Esophagus muscularis mucosa (tissue), 4 donors: ENCODE measurements at regions not wholly inside any gene's neighbourhood (a gene's known extent, or its start where the extent isn't known, plus 50 kb on each side); places are given as distances from the start of the nearest gene placed in this dataset.
A peak's percentile ranks its signal among the peaks of the same experiment; 100 is the strongest.

ENCODE experiments used
- DNase-seq: peaks from one replicate; pipeline ENCODE4 v3.0.0-alpha.2; 2017; ENCODE audit errors: extremely low spot score
- H3K27ac ChIP-seq, 4 donors: fragments of 200-600 bp; sonication (generic); replicated peaks in 1 of 4; 1 replicate in 3 of 4; 2 replicates in 1 of 4; pipeline ENCODE4 v1.5.1; 2016 to 2019; ENCODE audit warnings: mild to moderate bottlenecking in 1 of 4
- H3K27me3 ChIP-seq, 4 donors: fragments of 200-600 bp; sonication (generic); one replicate each; pipeline versions ENCODE4 v1.5.1 to v1.6.0; 2016 to 2019
- H3K36me3 ChIP-seq, 4 donors: fragments of 200-600 bp; sonication (generic); one replicate each; pipeline ENCODE4 v1.5.1; 2016 to 2019
- H3K4me1 ChIP-seq, 4 donors: fragments of 200-600 bp; sonication (generic); one replicate each; pipeline ENCODE4 v1.5.1; 2016 to 2019
- H3K4me3 ChIP-seq, 4 donors: fragments of 200-600 bp; sonication (generic); 1 replicate in 2 of 4; 2 replicates in 2 of 4; pipeline ENCODE4 v1.5.1; 2016 to 2019; ENCODE audit warnings: mild to moderate bottlenecking in 4 of 4, moderate library complexity in 1 of 4
- H3K9me3 ChIP-seq, 4 donors: fragments of 200-600 bp; sonication (generic); 1 replicate in 3 of 4; 2 replicates in 1 of 4; pipeline ENCODE4 v1.5.1; 2016 to 2019
- EP300 ChIP-seq: sonication (generic); formaldehyde crosslinking; IDR thresholded peaks from one replicate; pipeline ENCODE4 v1.6.1; 2017; ENCODE audit warnings: antibody characterized with exemption
- POLR2A ChIP-seq: fragments of 450-650 bp; IDR thresholded peaks from one replicate; pipeline ENCODE4 v1.6.1; 2017; ENCODE audit warnings: antibody characterized with exemption, moderate library complexity, mild to moderate bottlenecking, low read depth
- POLR2AphosphoS5 ChIP-seq, 2 donors: sonication (generic); formaldehyde crosslinking; IDR thresholded peaks; one replicate each; pipeline ENCODE4 v1.6.1; 2017; ENCODE audit warnings: antibody characterized with exemption in 2 of 2
- WGBS: methylation state at CpG from one replicate; pipeline ENCODE4 v1.1.5; 2018; 5-methylcytosine and 5-hydroxymethylcytosine counted together
- intact Hi-C: fragments of 100-400 bp; cut with DNase I; formaldehyde crosslinking; loops from one replicate; pipeline ENCODE4 v1.15.1; 2023
- TF ChIP-seq, protein P1 (sequence below), 3 experiments: fragments of 200-600 bp in 2 of 3; fragments of 450-650 bp in 1 of 3; sonication (generic) in 2 of 3; IDR thresholded peaks; one replicate each; pipeline ENCODE4 v1.5.1; 2017 to 2019; ENCODE audit warnings: antibody characterized with exemption in 3 of 3, mild to moderate bottlenecking in 2 of 3, moderate library complexity in 1 of 3

DNA sequence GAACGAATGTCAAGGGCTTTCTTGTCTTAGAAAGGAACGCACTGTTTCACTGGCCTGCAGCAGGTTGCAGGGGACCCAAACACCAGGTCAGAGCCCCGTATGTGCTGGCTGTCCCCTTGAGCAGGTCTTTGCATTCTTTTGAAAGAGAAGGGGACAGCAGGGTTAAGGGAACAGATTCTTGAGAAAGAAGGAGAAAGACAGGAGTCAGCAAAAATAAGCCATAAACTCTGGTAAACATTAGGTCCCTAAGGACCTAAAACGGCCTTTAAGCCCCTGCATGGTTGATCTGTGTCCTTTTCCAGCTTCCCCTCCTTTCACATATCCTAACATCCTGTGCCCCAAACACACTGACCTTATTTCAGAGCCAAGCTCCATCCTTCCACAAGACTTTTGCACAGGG is 190.8 kb upstream of the ADRA1B start:
- H3K27me3 ChIP-seq, result peaks cover 0 to 8% (median 0%) of the 10 kb centered on the region in 4 donors
- no peak for TF ChIP-seq POLR2A
- no peak for TF ChIP-seq EP300
- TF ChIP-seq POLR2AphosphoS5 (IDR thresholded peaks at IDR 0.05), result no peak
- TF ChIP-seq, protein P1, sequence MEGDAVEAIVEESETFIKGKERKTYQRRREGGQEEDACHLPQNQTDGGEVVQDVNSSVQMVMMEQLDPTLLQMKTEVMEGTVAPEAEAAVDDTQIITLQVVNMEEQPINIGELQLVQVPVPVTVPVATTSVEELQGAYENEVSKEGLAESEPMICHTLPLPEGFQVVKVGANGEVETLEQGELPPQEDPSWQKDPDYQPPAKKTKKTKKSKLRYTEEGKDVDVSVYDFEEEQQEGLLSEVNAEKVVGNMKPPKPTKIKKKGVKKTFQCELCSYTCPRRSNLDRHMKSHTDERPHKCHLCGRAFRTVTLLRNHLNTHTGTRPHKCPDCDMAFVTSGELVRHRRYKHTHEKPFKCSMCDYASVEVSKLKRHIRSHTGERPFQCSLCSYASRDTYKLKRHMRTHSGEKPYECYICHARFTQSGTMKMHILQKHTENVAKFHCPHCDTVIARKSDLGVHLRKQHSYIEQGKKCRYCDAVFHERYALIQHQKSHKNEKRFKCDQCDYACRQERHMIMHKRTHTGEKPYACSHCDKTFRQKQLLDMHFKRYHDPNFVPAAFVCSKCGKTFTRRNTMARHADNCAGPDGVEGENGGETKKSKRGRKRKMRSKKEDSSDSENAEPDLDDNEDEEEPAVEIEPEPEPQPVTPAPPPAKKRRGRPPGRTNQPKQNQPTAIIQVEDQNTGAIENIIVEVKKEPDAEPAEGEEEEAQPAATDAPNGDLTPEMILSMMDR (IDR thresholded peaks at IDR 0.05), result no peak
- no peak overlapping the region for H3K27ac ChIP-seq
- no peaks in the 10 kb centered on the region for H3K4me1 ChIP-seq
- no peak overlapping the region for H3K4me3 ChIP-seq
- H3K9me3 ChIP-seq, result no peaks in the 10 kb centered on the region
- peak; percentile 64 for DNase-seq
- H3K36me3 ChIP-seq, result no peaks in the 10 kb centered on the region
- intact Hi-C loops, result no loop called here
- 64% methylated on average over 4 of the region's 4 CpGs for WGBS

DNA sequence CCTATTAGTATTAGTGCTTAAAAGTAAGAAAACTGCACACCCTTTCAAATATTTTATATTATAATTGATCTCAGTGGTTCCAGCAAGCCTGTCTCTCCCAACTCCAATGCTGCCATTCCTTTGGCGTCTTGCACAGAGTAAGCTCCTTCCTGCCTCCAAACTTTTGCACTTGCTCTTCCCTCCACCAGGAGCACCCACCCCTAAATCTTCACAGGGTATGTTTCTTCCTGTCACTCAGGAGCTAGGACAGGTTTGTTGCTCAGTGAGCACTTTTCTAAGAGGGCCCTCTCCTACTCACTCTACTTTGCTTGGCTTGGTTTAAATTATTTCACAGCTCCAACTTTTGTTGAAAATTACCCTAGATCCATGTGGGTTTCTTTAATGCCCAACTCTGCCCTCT is 189.1 kb upstream of the ADRA1B start:
- DNase-seq, result peak; percentile 45
- Histone ChIP-seq H3K27ac (no peak overlapping the region), H3K9me3 (no peaks in the 10 kb centered on the region), H3K27me3 (peaks cover 0 to 8% (median 0%) of the 10 kb centered on the region in 4 donors), H3K36me3 (no peaks in the 10 kb centered on the region), H3K4me1 (no peaks in the 10 kb centered on the region), H3K4me3 (no peak overlapping the region)
- TF ChIP-seq, protein P1 (IDR thresholded peaks at IDR 0.05), result no peak
- TF ChIP-seq POLR2AphosphoS5 (IDR thresholded peaks at IDR 0.05) (no peak), EP300 (no peak), POLR2A (no peak)
- WGBS, result 58% methylated on average over 1 of the region's 1 CpG
- intact Hi-C loops, result no loop called here

DNA sequence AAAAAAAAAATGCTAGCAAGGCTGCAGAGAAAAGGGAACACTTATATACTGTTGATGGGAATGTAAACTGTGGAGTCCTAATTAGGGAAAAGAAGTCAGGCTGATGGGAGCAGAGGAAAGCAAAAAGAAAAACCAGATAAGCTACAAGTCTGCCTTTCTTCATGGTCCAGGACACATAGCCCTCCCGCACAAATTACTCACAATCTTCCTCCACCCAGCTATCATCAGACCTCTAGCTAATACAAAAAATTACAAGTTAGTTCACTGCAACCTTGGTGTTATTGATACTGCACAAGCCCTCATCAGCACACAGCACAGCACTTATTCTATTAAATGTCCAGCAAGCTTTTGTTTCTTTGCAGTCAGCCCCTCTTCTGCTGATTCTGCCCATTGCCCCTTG is 186.0 kb upstream of the ADRA1B start:
- no peak for DNase-seq
- H3K4me1 ChIP-seq, result no peaks in the 10 kb centered on the region
- H3K36me3 ChIP-seq, result no peaks in the 10 kb centered on the region
- TF ChIP-seq POLR2AphosphoS5 (IDR thresholded peaks at IDR 0.05), result no peak
- no peak for TF ChIP-seq POLR2A
- H3K27ac ChIP-seq, result no peak overlapping the region
- WGBS, result 95% methylated on average over 1 of the region's 1 CpG
- H3K4me3 ChIP-seq, result no peak overlapping the region
- no peaks in the 10 kb centered on the region for H3K9me3 ChIP-seq
- peaks cover 0 to 10% (median 0%) of the 10 kb centered on the region in 4 donors for H3K27me3 ChIP-seq
- intact Hi-C loops, result no loop called here

DNA sequence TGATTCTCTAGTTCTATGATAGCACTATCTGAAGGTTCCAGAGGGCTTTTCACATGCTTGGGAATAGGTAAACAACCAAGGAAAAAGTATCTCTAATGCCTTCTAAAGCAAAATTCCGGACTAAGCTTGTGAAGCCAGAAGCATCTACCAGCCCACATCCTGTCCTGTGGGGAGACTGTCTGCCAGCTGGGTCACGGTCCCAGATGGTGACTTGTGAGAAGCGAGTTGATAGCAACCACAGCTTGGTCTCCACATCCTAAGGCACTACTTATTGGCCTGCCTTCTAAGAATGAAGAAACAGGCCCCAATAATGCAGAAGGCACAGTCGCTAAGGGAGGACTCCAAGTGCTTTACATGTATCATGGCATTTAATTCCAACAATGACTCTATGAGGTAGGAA is 184.1 kb upstream of the ADRA1B start:
- no peaks in the 10 kb centered on the region for H3K4me1 ChIP-seq
- DNase-seq, result peak; percentile 45
- no peak overlapping the region for H3K4me3 ChIP-seq
- no peaks in the 10 kb centered on the region for H3K9me3 ChIP-seq
- no peak for TF ChIP-seq POLR2AphosphoS5 (IDR thresholded peaks at IDR 0.05)
- no peak for TF ChIP-seq EP300
- no peak for TF ChIP-seq POLR2A
- TF ChIP-seq, protein P1 (IDR thresholded peaks at IDR 0.05), result no peak
- no peaks in the 10 kb centered on the region for H3K36me3 ChIP-seq
- WGBS, result 68% methylated on average over 4 of the region's 4 CpGs
- intact Hi-C loops, result no loop called here
- H3K27me3 ChIP-seq, result peaks cover 0 to 16% (median 0%) of the 10 kb centered on the region in 4 donors
- no peak overlapping the region for H3K27ac ChIP-seq

DNA sequence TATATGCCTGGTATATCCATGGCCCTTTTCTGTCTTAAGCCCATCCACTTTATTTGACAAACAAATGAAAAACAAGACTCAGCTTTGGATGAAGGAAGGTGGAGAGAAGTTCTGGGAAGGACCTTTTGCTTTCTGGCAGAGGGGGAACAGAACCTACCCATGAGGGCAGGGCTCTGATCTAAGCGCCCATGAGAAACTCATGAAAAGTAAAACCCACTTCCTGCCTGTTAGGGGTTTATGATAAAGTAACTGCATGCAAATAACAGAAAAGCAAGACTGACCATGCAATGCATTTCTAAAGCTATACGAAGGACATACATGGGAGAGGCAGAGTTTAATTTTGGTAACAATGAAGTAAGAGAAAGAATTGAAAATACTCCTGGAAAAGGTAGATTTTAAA is 181.9 kb upstream of the ADRA1B start:
- TF ChIP-seq EP300, result no peak
- TF ChIP-seq POLR2A, result no peak
- no peak for TF ChIP-seq POLR2AphosphoS5 (IDR thresholded peaks at IDR 0.05)
- TF ChIP-seq, protein P1 (IDR thresholded peaks at IDR 0.05), result no peak
- Histone ChIP-seq H3K4me1 (no peaks in the 10 kb centered on the region), H3K9me3 (no peaks in the 10 kb centered on the region), H3K4me3 (no peak overlapping the region), H3K27me3 (peaks cover 0 to 8% (median 0%) of the 10 kb centered on the region in 4 donors), H3K36me3 (no peaks in the 10 kb centered on the region), H3K27ac (no peak overlapping the region)
- intact Hi-C loops, result no loop called here
- 74% methylated on average over 2 of the region's 2 CpGs for WGBS
- DNase-seq, result no peak
